Fibroblast of mammary gland (primary cell): ENCODE measurements at regions not wholly inside any gene's neighbourhood (a gene's known extent, or its start where the extent isn't known, plus 50 kb on each side); places are given as distances from the start of the nearest gene placed in this dataset.

Experiments used
- DNase-seq: peaks from one replicate; pipeline ENCODE4 v3.0.0-alpha.2; 2010; ENCODE audit warnings: low read depth
- H3K4me3 ChIP-seq: 2 replicates; pipeline ENCODE4 v1.5.1; 2011; ENCODE audit warnings: low read depth, mild to moderate bottlenecking, low read length, moderate library complexity; ENCODE audit not compliant: control insufficient read depth
- TF ChIP-seq, protein P1 (sequence below): conservative IDR thresholded peaks from 2 replicates; pipeline ENCODE4 v1.5.1; 2011; ENCODE audit warnings: low read depth, low read length, inconsistent platforms; ENCODE audit not compliant: control insufficient read depth, insufficient read depth

GRCh38 chr18:29041976-29042375 is 865.0 kb upstream of the CDH2 start:
- DNase-seq = no peak
- no peak overlapping the region for H3K4me3 ChIP-seq
- TF ChIP-seq, protein P1, sequence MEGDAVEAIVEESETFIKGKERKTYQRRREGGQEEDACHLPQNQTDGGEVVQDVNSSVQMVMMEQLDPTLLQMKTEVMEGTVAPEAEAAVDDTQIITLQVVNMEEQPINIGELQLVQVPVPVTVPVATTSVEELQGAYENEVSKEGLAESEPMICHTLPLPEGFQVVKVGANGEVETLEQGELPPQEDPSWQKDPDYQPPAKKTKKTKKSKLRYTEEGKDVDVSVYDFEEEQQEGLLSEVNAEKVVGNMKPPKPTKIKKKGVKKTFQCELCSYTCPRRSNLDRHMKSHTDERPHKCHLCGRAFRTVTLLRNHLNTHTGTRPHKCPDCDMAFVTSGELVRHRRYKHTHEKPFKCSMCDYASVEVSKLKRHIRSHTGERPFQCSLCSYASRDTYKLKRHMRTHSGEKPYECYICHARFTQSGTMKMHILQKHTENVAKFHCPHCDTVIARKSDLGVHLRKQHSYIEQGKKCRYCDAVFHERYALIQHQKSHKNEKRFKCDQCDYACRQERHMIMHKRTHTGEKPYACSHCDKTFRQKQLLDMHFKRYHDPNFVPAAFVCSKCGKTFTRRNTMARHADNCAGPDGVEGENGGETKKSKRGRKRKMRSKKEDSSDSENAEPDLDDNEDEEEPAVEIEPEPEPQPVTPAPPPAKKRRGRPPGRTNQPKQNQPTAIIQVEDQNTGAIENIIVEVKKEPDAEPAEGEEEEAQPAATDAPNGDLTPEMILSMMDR = no peak

- TF ChIP-seq, protein P1 = no peak
- peak; percentile 16 for DNase-seq
- H3K4me3 ChIP-seq = no peak overlapping the region
Observed at GRCh38 chr18:29034113-29034856, 857.4 kb upstream of the CDH2 start.

DNA sequence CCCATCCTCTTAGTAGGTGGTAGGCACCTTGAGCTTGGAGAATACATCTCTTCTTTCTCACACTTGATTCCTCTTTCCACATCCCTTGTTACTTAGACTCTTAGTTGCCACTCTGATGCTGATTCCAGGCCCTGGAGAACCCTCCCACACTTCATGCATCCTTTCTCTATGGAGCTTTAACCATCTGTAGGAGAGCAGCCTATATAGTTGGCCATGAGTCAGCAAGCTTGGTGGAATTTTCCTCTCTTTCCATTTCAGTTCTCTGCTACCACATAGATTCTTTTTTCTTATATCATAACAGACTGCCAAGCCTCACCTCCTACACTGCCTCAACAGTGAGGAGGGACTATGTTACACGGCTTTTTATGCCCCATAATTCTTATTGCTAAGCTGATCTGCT is 851.6 kb upstream of the CDH2 start:
- DNase-seq = no peak
- TF ChIP-seq, protein P1 = no peak
- H3K4me3 ChIP-seq = no peak overlapping the region

DNA sequence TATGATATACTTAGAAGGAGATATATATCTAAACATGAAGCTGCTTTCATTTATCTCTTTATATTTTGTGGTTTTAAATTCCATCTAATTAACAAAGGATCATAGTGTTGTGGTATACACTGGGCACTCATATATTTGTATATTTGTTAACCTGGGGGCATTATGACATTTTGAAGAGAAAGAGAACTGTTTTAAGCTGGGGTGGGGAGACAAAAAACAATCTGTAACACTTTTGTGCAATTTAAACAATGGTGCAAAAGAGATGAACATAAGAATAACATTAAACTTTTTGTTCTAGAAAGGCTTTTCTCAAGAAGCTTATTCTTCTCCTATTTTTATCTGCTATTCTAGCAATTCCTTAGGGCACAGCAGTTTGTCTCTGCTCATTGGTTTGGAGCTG is 842.0 kb upstream of the CDH2 start:
- no peak for DNase-seq
- TF ChIP-seq, protein P1 = no peak

DNA sequence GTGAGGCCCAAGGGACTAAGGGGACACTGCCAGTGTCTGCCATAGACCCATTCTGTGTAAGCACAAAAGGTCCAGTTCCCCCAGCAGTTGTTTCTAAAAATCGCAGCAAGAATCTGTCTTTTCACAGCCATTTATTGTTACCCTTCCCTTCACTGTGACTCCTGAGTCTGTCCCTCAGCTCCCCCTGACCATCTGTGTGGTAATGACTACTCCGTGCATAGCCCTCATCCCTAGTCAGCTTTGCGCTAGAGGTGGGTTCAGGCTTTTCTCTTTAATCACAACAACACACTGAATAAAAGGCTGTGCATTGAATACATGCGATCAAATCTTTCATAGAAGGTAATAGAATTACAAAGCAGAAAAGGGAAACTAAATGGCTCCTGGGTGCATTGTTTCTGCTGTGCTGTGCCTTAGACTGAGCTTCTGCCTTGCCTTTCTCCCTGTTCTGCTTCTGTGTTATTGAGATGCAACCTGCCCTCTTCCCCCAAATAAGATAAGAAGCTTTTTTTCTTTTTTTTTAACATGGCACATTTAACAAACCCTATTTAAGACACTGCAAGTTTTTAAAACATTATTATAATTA is 836.0 kb upstream of the CDH2 start:
- DNase-seq = no peak
- no peak overlapping the region for H3K4me3 ChIP-seq
- TF ChIP-seq, protein P1 = no peak

More for the DNA sequence above, 842.0 kb upstream of the CDH2 start:
- H3K4me3 ChIP-seq = no peak overlapping the region

- no peak overlapping the region for H3K4me3 ChIP-seq
- TF ChIP-seq, protein P1 = no peak
- DNase-seq = no peak
Observed at GRCh38 chr18:29012364-29012763, 835.4 kb upstream of the CDH2 start.
